ENCODE measurements at regions not wholly inside any gene's neighbourhood (a gene's known extent, or its start where the extent isn't known, plus 50 kb on each side); places are given as distances from the start of the nearest gene placed in this dataset.
"Not testable (repeated sequence)": the region's sequence is repeated elsewhere in the genome, so short reads cannot be mapped to it uniquely, and the experiment has no call there.

GRCh38 chr7:136102881-136103280, 125.7 kb upstream of the MTPN start:
- no peak for DNase-seq

- not testable (repeated sequence) for DNase-seq
These were observed 115.6 kb upstream of the MTPN start for GRCh38 chr7:136092714-136093113.

DNA sequence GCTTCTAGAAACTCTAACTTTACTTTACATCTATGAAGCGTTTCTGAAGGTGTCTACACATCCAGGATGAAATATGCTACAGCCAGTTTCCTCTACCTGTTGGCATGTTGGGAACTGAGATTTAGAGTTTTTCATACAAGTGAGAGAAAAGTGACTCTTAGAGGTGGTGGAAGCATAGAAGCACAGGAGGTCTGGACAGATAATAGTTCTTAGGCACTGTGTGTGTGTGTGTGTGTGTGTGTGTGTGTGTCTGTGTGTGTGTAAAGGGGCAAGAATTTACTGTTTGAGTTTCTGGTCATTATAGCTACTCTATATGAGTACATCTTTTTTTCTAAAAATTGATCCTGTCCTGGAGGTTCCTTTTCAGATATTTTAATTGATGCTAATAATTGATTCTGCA, 110.7 kb upstream of the MTPN start:
- no peak for DNase-seq

GRCh38 chr7:136086712-136087111, 109.6 kb upstream of the MTPN start:
- peak; percentile 23 for DNase-seq

DNA sequence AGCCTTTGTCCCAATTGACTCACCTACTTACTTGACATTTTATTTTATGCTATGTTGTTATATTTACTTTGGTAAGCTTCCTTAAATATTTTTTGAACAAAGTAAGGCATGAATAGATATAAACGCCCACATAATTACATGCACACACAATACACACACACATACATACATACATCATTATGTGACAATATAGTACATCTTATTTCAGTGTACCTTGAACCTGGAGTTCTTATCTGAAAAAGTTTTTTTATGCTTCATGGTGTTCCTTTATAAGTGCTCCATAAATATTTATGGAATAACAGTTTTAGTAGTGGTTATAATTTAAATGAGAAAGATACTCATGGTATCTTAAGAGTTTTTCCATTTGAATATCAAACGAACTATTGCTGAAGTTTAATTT, 102.8 kb upstream of the MTPN start:
- DNase-seq, result no peak

DNA sequence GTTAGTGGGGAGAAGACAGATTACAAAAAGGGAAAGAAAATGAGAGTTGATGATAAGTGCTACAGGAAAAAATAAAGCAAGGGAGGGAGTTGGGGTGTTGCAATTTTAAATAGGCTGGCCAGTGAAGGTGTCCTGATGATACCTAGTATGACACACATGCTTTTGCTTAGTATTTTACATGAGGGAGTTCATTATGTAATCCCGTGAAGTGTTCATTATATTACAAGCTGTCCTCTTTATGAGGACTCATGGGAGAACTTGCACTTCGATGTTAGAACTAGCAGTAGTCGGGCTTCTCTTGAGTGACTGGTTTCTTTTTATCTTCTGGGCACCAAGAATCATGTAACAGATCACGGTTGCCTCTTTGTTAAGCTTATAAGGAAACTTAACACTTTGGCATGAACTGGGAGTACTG, 102.3 kb upstream of the MTPN start:
- DNase-seq, result no peak

- DNase-seq, result no peak
These were observed 101.9 kb upstream of the MTPN start for GRCh38 chr7:136079066-136079465.

DNA sequence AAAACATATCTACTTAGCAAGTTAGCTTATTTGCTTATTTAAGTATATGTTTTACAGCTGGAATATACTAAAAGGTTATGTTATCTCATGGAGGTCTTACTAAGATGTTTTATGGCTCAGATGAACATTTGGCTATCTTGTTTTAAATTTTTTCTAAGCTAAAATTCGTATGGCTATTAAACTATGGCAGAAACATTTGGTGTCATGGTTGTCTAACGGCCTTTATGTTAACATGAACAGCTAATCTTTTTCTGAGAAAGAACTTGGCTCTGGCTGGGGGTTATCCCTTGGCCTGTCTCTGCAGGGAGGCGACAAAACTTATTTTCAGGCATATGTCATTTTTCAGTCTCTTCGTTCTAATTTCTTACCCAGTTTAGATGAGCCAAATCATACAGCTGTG, 101.5 kb upstream of the MTPN start:
- no peak for DNase-seq

GRCh38 chr7:136076954-136077353, 99.8 kb upstream of the MTPN start:
- DNase-seq, result no peak

DNA sequence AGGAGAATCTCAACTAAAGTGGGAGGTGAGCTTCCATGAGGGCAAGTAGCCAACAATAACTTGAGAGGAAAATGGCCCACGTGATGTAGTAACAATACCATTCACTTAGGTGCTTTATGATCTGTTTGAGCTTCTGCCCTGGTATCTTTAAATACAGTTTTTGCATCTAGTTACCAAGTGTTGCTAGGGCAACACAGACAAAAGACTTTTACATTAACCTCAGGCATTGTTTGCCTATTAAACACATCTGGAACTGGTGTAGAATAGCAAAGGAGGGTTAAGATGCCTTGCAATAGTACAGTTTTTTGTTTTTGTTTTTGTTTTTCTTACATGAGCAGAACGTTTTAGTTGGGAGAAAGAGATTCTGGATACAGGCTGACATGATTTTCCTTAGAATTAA, 97.7 kb upstream of the MTPN start:
- DNase-seq, result no peak

- no peak for DNase-seq
These were observed 95.3 kb upstream of the MTPN start for GRCh38 chr7:136072447-136072846.

DNA sequence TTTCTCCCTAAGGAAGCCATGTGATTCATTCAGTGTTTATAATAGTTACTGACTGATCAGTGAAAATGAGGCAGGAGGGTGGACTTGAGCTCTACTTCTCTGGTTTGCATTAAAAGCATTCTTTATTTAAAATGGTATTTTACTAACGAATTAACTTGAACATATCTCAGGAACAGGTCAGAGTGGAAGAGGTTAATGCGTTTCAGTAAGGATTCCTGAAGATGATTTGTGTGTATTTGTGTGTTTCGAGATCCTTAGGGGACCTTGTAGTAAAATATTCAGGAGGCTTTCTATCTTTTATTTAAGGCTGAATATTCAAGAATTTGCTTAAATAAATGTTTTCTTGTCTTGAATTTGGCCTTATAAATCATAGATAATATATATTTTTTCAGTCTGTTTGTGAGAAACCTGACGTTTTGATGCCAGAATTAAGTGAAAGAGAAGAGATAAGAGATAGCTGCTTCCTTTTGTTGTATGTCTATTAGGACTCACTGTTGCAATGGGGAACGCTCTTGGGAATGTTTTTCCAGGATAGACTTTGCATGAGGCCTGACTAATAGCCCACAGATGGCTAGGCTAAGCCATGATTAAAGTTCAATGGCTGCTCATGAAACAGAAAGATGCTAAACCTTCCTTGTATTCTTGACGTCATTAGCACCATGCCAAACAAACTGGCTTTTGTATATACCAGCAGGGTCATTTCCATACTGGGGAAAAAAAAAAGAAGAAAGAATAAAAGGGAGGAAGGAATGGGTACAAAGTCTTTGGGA, 93.8 kb upstream of the MTPN start:
- DNase-seq, result no peak

- no peak for DNase-seq
These were observed 92.8 kb upstream of the MTPN start for GRCh38 chr7:136069840-136070529.

DNA sequence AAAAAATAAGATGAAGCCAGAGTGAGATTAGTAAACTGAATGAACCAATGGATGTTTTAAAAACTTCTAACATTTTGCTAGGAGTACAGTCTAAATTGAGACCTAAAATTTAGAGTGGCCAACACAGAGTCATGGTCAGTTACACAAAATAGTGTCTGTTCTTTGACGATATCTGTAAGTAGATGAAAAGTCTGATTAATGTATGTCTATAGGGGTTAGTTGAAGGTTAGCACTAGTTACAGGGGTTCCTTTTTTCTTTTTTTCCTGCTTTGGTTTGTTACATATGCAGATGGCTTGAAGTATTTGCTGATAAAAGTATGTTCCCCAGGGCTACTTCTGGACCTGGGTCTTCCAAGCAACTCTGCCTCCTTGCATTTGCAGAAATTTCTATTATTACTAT, 90.1 kb upstream of the MTPN start:
- no peak for DNase-seq

GRCh38 chr7:136066304-136067143, 89.4 kb upstream of the MTPN start:
- DNase-seq, result no peak

- DNase-seq, result no peak
These were observed 87.6 kb upstream of the MTPN start for GRCh38 chr7:136064627-136065237.

- no peak for DNase-seq
These were observed 86.9 kb upstream of the MTPN start for GRCh38 chr7:136064081-136064480.

GRCh38 chr7:136063326-136063666, 86.1 kb upstream of the MTPN start:
- DNase-seq, result no peak

DNA sequence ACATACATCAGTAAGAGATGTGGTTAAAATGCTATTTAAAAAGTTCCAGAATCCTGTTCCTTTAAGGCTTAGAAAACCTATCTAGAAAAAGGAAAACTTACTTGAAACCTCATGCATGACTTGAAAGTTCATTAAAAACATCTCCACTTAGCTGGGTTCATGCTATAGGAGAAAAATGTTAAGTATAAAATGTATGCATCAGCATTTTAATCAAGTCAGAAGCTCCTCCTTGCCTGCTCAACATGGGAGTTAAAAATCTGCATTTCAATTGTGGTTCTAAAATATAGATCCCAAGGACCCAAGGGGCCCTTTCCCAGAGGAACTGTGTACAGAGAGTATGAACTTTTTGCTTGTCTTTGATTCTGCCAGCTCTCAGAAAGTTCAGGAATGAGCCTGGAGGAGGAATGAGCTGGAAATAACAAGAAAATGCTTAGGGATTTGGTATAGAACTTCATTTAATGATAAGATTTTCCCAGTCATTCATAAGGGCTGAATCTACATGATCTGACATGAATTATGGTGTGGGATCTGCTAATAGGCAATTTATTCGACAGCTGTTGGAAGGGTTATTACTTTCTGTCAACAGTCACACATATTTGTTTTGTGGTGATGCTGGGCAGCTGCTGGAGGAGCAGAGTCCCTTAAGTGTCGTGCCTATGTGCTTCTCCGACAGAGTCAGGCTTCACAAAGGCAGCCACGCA, 85.6 kb upstream of the MTPN start:
- peak; percentile 2 for DNase-seq

GRCh38 chr7:136061433-136061832, 84.3 kb upstream of the MTPN start:
- DNase-seq, result no peak

GRCh38 chr7:136058546-136058945, 81.4 kb upstream of the MTPN start:
- DNase-seq, result no peak

- DNase-seq, result no peak
These were observed 80.3 kb upstream of the MTPN start for GRCh38 chr7:136057509-136057908.
